GM12891 (cell line): ENCODE measurements at regions not wholly inside any gene's neighbourhood (a gene's known extent, or its start where the extent isn't known, plus 50 kb on each side); places are given as distances from the start of the nearest gene placed in this dataset.

Experiments
- DNase-seq: peaks from one replicate; pipeline ENCODE4 v3.0.0; 2011; ENCODE audit warnings: low spot score; ENCODE audit not compliant: insufficient read length
- FAIRE-seq: peaks from 2 replicates; lab custom pipeline; 2011; peaks lifted over from hg19 to GRCh38; lab: Jason Lieb, UNC
- PAX5 ChIP-seq: IDR thresholded peaks from 2 replicates; pipeline ENCODE4 v1.6.1; 2011; ENCODE audit warnings: low read length, moderate library complexity, mild to moderate bottlenecking; ENCODE audit not compliant: insufficient read depth, severe bottlenecking
- POLR2A ChIP-seq: IDR thresholded peaks from 2 replicates; pipeline ENCODE4 v1.6.1; 2011; ENCODE audit warnings: low read depth, low read length, control low read depth
- POLR2AphosphoS5 ChIP-seq: IDR thresholded peaks from 2 replicates; pipeline ENCODE4 v1.6.1; 2011; ENCODE audit warnings: low read depth, low read length, control low read depth
- POU2F2 ChIP-seq: IDR thresholded peaks from 2 replicates; pipeline ENCODE4 v1.6.1; 2011; ENCODE audit warnings: low read depth, mild to moderate bottlenecking, control low read depth, low read length, moderate library complexity
- SPI1 ChIP-seq: IDR thresholded peaks from 2 replicates; pipeline ENCODE4 v1.6.1; 2011; ENCODE audit warnings: low read depth, low read length, control low read depth
- TAF1 ChIP-seq: IDR thresholded peaks from 2 replicates; pipeline ENCODE4 v1.6.1; 2011; ENCODE audit warnings: low read depth, low read length, control low read depth

- TF ChIP-seq SPI1: no peak
- no peak for TF ChIP-seq POLR2A
- TF ChIP-seq POLR2AphosphoS5: no peak
- TF ChIP-seq POU2F2: no peak
- no peak for TF ChIP-seq PAX5
- TF ChIP-seq TAF1: no peak
- FAIRE-seq: no peak
- no peak for DNase-seq
Observed at GRCh38 chr18:61967252-61967891, 74.6 kb upstream of the RNF152 start.

GRCh38 chr18:61965311-61965710 is 72.5 kb upstream of the RNF152 start:
- DNase-seq: no peak
- TF ChIP-seq PAX5 (no peak), POLR2A (no peak), POU2F2 (no peak), POLR2AphosphoS5 (no peak), TAF1 (no peak), SPI1 (no peak)
- FAIRE-seq: no peak

- DNase-seq: no peak
- no peak for TF ChIP-seq TAF1
- TF ChIP-seq PAX5: no peak
- TF ChIP-seq POLR2A: no peak
- no peak for TF ChIP-seq POU2F2
- TF ChIP-seq SPI1: no peak
- TF ChIP-seq POLR2AphosphoS5: no peak
- FAIRE-seq: no peak
Observed at GRCh38 chr18:61964616-61965015, 71.8 kb upstream of the RNF152 start.

GRCh38 chr18:61963705-61964104 is 70.9 kb upstream of the RNF152 start:
- TF ChIP-seq PAX5 (no peak), TAF1 (no peak), POLR2A (no peak), POLR2AphosphoS5 (no peak), SPI1 (no peak), POU2F2 (no peak)

GRCh38 chr18:61957801-61958516 is 65.2 kb upstream of the RNF152 start:
- no peak for FAIRE-seq
- DNase-seq: no peak
- no peak for TF ChIP-seq POU2F2
- TF ChIP-seq PAX5: no peak
- no peak for TF ChIP-seq POLR2AphosphoS5
- no peak for TF ChIP-seq SPI1
- no peak for TF ChIP-seq POLR2A
- TF ChIP-seq TAF1: no peak

More at GRCh38 chr18:61963705-61964104, 70.9 kb upstream of the RNF152 start:
- no peak for FAIRE-seq
- no peak for DNase-seq

GRCh38 chr18:61955644-61956043 is 62.8 kb upstream of the RNF152 start:
- FAIRE-seq (no peak), DNase-seq (peak; percentile 10)

GRCh38 chr18:61954096-61954746 is 61.4 kb upstream of the RNF152 start:
- no peak for TF ChIP-seq TAF1
- no peak for TF ChIP-seq POLR2A
- TF ChIP-seq POLR2AphosphoS5: no peak
- TF ChIP-seq POU2F2: no peak
- TF ChIP-seq SPI1: no peak
- TF ChIP-seq PAX5: no peak
- DNase-seq (no peak), FAIRE-seq (peak; percentile 23)

More at GRCh38 chr18:61955644-61956043, 62.8 kb upstream of the RNF152 start:
- TF ChIP-seq POLR2AphosphoS5: no peak
- peak; percentile 95 for TF ChIP-seq SPI1

GRCh38 chr18:61953641-61954040 is 60.8 kb upstream of the RNF152 start:
- DNase-seq: no peak
- TF ChIP-seq PAX5 (no peak), POU2F2 (no peak), POLR2A (no peak), TAF1 (no peak), SPI1 (no peak), POLR2AphosphoS5 (no peak)
- FAIRE-seq: no peak

GRCh38 chr18:61953161-61953560 is 60.4 kb upstream of the RNF152 start:
- no peak for DNase-seq
- TF ChIP-seq POLR2A (no peak), PAX5 (no peak), SPI1 (no peak), TAF1 (no peak), POU2F2 (no peak), POLR2AphosphoS5 (no peak)
- no peak for FAIRE-seq

GRCh38 chr18:61951396-61951795 is 58.6 kb upstream of the RNF152 start:
- TF ChIP-seq POLR2A: no peak
- TF ChIP-seq PAX5: no peak
- FAIRE-seq (no peak), DNase-seq (no peak)
